Endodermal cell (in vitro differentiated cells): ENCODE measurements at regions not wholly inside any gene's neighbourhood (a gene's known extent, or its start where the extent isn't known, plus 50 kb on each side); places are given as distances from the start of the nearest gene placed in this dataset.
"Not testable (repeated sequence)": the region's sequence is repeated elsewhere in the genome, so short reads cannot be mapped to it uniquely, and the experiment has no call there.

Source experiments
- DNase-seq: peaks from one replicate; pipeline ENCODE4 v3.0.0-alpha.2; 2017
- H3K27ac ChIP-seq: 2 replicates; pipeline ENCODE4 v1.5.1; 2013; ENCODE audit warnings: mild to moderate bottlenecking, low read depth, low read length, moderate library complexity
- H3K27me3 ChIP-seq: 2 replicates; pipeline ENCODE4 v1.6.1; 2013; ENCODE audit warnings: mild to moderate bottlenecking, low read length, moderate library complexity; ENCODE audit not compliant: insufficient read depth, control insufficient read depth, poor library complexity, severe bottlenecking
- H3K36me3 ChIP-seq: 2 replicates; pipeline ENCODE4 v1.7.0; 2013; ENCODE audit warnings: mild to moderate bottlenecking, low read length, moderate library complexity; ENCODE audit not compliant: control insufficient read depth, insufficient read depth
- H3K4me1 ChIP-seq: one replicate; pipeline ENCODE4 v1.7.0; 2013; ENCODE audit warnings: low read length; ENCODE audit not compliant: control insufficient read depth, insufficient read depth
- H3K4me3 ChIP-seq: 2 replicates; pipeline ENCODE4 v1.5.1; 2013; ENCODE audit warnings: mild to moderate bottlenecking, low read length, moderate library complexity
- H3K9ac ChIP-seq: 2 replicates; pipeline ENCODE4 v1.6.1; 2013; ENCODE audit warnings: mild to moderate bottlenecking, low read length, moderate library complexity; ENCODE audit not compliant: poor library complexity, severe bottlenecking; ENCODE audit errors: extremely low read depth
- H3K9me3 ChIP-seq: 2 replicates; pipeline ENCODE4 v1.6.1; 2013; ENCODE audit warnings: mild to moderate bottlenecking, low read length, moderate library complexity; ENCODE audit not compliant: control insufficient read depth
- H3K27ac Mint-ChIP-seq: 2 replicates; pipeline ENCODE4 v1.8.0; 2020; ENCODE audit warnings: mixed read lengths
- H3K27me3 Mint-ChIP-seq: 2 replicates; pipeline ENCODE4 v1.8.0; 2021; ENCODE audit warnings: mild to moderate bottlenecking, mixed read lengths; ENCODE audit not compliant: insufficient read depth
- H3K36me3 Mint-ChIP-seq: 2 replicates; pipeline ENCODE4 v1.8.0; 2020; ENCODE audit warnings: low read depth, mixed read lengths
- H3K4me1 Mint-ChIP-seq: 2 replicates; pipeline ENCODE4 v1.8.0; 2020; ENCODE audit warnings: mixed read lengths
- H3K4me3 Mint-ChIP-seq: 2 replicates; pipeline ENCODE4 v1.8.0; 2020; ENCODE audit warnings: mild to moderate bottlenecking, moderate library complexity, mixed read lengths
- H3K9me3 Mint-ChIP-seq: 2 replicates; pipeline ENCODE4 v1.8.0; 2020; ENCODE audit warnings: mild to moderate bottlenecking, mixed read lengths
- CTCF ChIP-seq: fragments of 200-600 bp; sonication (generic); conservative IDR thresholded peaks from 2 replicates; pipeline ENCODE4 v1.5.0; 2021; ENCODE audit warnings: antibody characterized with exemption, mild to moderate bottlenecking
- WGBS, 2 experiments: methylation state at CpG; one replicate each; pipeline versions ENCODE4 v1.1.5 to v1.1.7; 2013; ENCODE audit warnings: missing lambda C conversion rate in 2 of 2, mixed read lengths in 1 of 2; ENCODE audit not compliant: insufficient coverage in 1 of 2, insufficient read length in 1 of 2; 5-methylcytosine and 5-hydroxymethylcytosine counted together

- H3K9me3 Mint-ChIP-seq = peaks cover 22% of the 10 kb centered on the region
- WGBS, 2 experiments = 82 to 89% methylated on average over 2 to 5 of the region's 5 CpGs
- Histone ChIP-seq H3K27me3 (peaks cover 9% of the 10 kb centered on the region), H3K4me1 (no peaks in the 10 kb centered on the region), H3K36me3 (no peaks in the 10 kb centered on the region), H3K27ac (no peak overlapping the region), H3K4me3 (no peak overlapping the region), H3K9me3 (peaks cover 6% of the 10 kb centered on the region), H3K9ac (no peak overlapping the region)
- no peak overlapping the region for H3K4me3 Mint-ChIP-seq
- no peak for DNase-seq
- H3K27me3 Mint-ChIP-seq = peaks cover 14% of the 10 kb centered on the region
- H3K36me3 Mint-ChIP-seq = no peaks in the 10 kb centered on the region
- no peak for TF ChIP-seq CTCF
- peaks cover 11% of the 10 kb centered on the region for H3K4me1 Mint-ChIP-seq
- H3K27ac Mint-ChIP-seq = no peak overlapping the region
Measured at GRCh38 chr1:177410179-177410766, 239.5 kb downstream of the BRINP2 start.

GRCh38 chr1:177406323-177406722 is 235.6 kb downstream of the BRINP2 start:
- H3K9ac ChIP-seq, H3K36me3 ChIP-seq, H3K9me3 ChIP-seq, H3K4me1 Mint-ChIP-seq, H3K27me3 ChIP-seq, H3K4me3 ChIP-seq, DNase-seq, H3K4me1 ChIP-seq, H3K36me3 Mint-ChIP-seq, H3K4me3 Mint-ChIP-seq, H3K27ac Mint-ChIP-seq, H3K27me3 Mint-ChIP-seq, H3K27ac ChIP-seq: not testable (repeated sequence)
- peaks cover 22% of the 10 kb centered on the region for H3K9me3 Mint-ChIP-seq
- WGBS, 2 experiments = 86% methylated on average over 14 of the region's 14 CpGs; no CpG with 5 or more reads in 1 of the 2 experiments

- H3K27me3 ChIP-seq = peaks cover 6% of the 10 kb centered on the region
- no peaks in the 10 kb centered on the region for H3K36me3 ChIP-seq
- no peaks in the 10 kb centered on the region for H3K9me3 ChIP-seq
- H3K4me1 Mint-ChIP-seq = no peaks in the 10 kb centered on the region
- H3K4me1 ChIP-seq = no peaks in the 10 kb centered on the region
- H3K4me3 ChIP-seq = no peak overlapping the region
- H3K27ac Mint-ChIP-seq = no peak overlapping the region
- no peaks in the 10 kb centered on the region for H3K9me3 Mint-ChIP-seq
- TF ChIP-seq CTCF = no peak
- 91 to 95% methylated on average over 3 of the region's 3 CpGs for WGBS, 2 experiments
- H3K27ac ChIP-seq = no peak overlapping the region
- peaks cover 10% of the 10 kb centered on the region for H3K27me3 Mint-ChIP-seq
- H3K9ac ChIP-seq = no peak overlapping the region
- H3K36me3 Mint-ChIP-seq = no peaks in the 10 kb centered on the region
- no peak for DNase-seq
- no peak overlapping the region for H3K4me3 Mint-ChIP-seq
Measured at GRCh38 chr1:177392336-177392735, 221.6 kb downstream of the BRINP2 start.
